ENCODE measurements at regions not wholly inside any gene's neighbourhood (a gene's known extent, or its start where the extent isn't known, plus 50 kb on each side); places are given as distances from the start of the nearest gene placed in this dataset.

GRCh38 chr14:44412858-44413569 is 94.1 kb downstream of the FSCB start:
- H3K9me3 ChIP-seq = no peaks in the 10 kb centered on the region
- no peak overlapping the region for H3K27ac ChIP-seq
- TF ChIP-seq CTCF (IDR thresholded peaks at IDR 0.05 in 4 of 5, conservative IDR thresholded peaks at IDR 0.05 in 1 of 5) = no peak
- TF ChIP-seq POLR2A (IDR thresholded peaks at IDR 0.05) = no peak
- H3K4me3 ChIP-seq = no peak overlapping the region
- DNase-seq = no peak
- H3K27me3 ChIP-seq = no peaks in the 10 kb centered on the region
- in situ Hi-C loops (cut with MboI; ENCODE audit: low sequenced_read_pairs in 4 of 4) = no loop called here
- intact Hi-C loops (cut with DNase I; ENCODE audit: low total_unique reads) = no loop called here
- H3K4me1 ChIP-seq = no peaks in the 10 kb centered on the region
- no peaks in the 10 kb centered on the region for H3K36me3 ChIP-seq
- ATAC-seq = no peak

GRCh38 chr14:44405011-44405486 is 102.0 kb downstream of the FSCB start:
- intact Hi-C loops (cut with DNase I; ENCODE audit: low total_unique reads) = no loop called here
- no peak for ATAC-seq

GRCh38 chr14:44404599-44404998 is 102.5 kb downstream of the FSCB start:
- Histone ChIP-seq H3K27me3 (no peaks in the 10 kb centered on the region), H3K4me3 (no peak overlapping the region), H3K27ac (no peak overlapping the region), H3K9me3 (no peaks in the 10 kb centered on the region), H3K36me3 (no peaks in the 10 kb centered on the region), H3K4me1 (no peaks in the 10 kb centered on the region)
- no peak for TF ChIP-seq POLR2A (IDR thresholded peaks at IDR 0.05)
- no peak for TF ChIP-seq CTCF (IDR thresholded peaks at IDR 0.05 in 4 of 5, conservative IDR thresholded peaks at IDR 0.05 in 1 of 5)
- intact Hi-C loops (cut with DNase I; ENCODE audit: low total_unique reads) = no loop called here
- DNase-seq = no peak
- ATAC-seq = no peak
- in situ Hi-C loops (cut with MboI; ENCODE audit: low sequenced_read_pairs in 4 of 4) = no loop called here

More at GRCh38 chr14:44405011-44405486, 102.0 kb downstream of the FSCB start:
- DNase-seq = no peak
- Histone ChIP-seq H3K9me3 (no peaks in the 10 kb centered on the region), H3K4me3 (no peak overlapping the region), H3K36me3 (no peaks in the 10 kb centered on the region), H3K27me3 (no peaks in the 10 kb centered on the region), H3K4me1 (no peaks in the 10 kb centered on the region), H3K27ac (no peak overlapping the region)
- TF ChIP-seq CTCF (IDR thresholded peaks at IDR 0.05 in 4 of 5, conservative IDR thresholded peaks at IDR 0.05 in 1 of 5) (no peak), POLR2A (IDR thresholded peaks at IDR 0.05) (no peak)
- in situ Hi-C loops (cut with MboI; ENCODE audit: low sequenced_read_pairs in 4 of 4) = no loop called here

- TF ChIP-seq CTCF (IDR thresholded peaks at IDR 0.05 in 4 of 5, conservative IDR thresholded peaks at IDR 0.05 in 1 of 5) (no peak), POLR2A (IDR thresholded peaks at IDR 0.05) (no peak)
- H3K27me3 ChIP-seq = no peaks in the 10 kb centered on the region
- no peaks in the 10 kb centered on the region for H3K9me3 ChIP-seq
- intact Hi-C loops (cut with DNase I; ENCODE audit: low total_unique reads) (no loop called here), in situ Hi-C loops (cut with MboI; ENCODE audit: low sequenced_read_pairs in 4 of 4) (no loop called here)
- DNase-seq (no peak), ATAC-seq (no peak)
- no peaks in the 10 kb centered on the region for H3K4me1 ChIP-seq
- no peak overlapping the region for H3K27ac ChIP-seq
- no peaks in the 10 kb centered on the region for H3K36me3 ChIP-seq
- H3K4me3 ChIP-seq = no peak overlapping the region
Measured at GRCh38 chr14:44404036-44404435, 103.0 kb downstream of the FSCB start.

GRCh38 chr14:44403193-44403592 is 103.9 kb downstream of the FSCB start:
- Histone ChIP-seq H3K4me3 (no peak overlapping the region), H3K27me3 (no peaks in the 10 kb centered on the region), H3K36me3 (no peaks in the 10 kb centered on the region), H3K4me1 (no peaks in the 10 kb centered on the region), H3K27ac (no peak overlapping the region), H3K9me3 (no peaks in the 10 kb centered on the region)
- ATAC-seq (no peak), DNase-seq (no peak)
- in situ Hi-C loops (cut with MboI; ENCODE audit: low sequenced_read_pairs in 4 of 4) = no loop called here
- TF ChIP-seq CTCF (IDR thresholded peaks at IDR 0.05 in 4 of 5, conservative IDR thresholded peaks at IDR 0.05 in 1 of 5) = no peak
- TF ChIP-seq POLR2A (IDR thresholded peaks at IDR 0.05) = no peak
- intact Hi-C loops (cut with DNase I; ENCODE audit: low total_unique reads) = no loop called here

Data from gastrocnemius medialis (tissue), 4 donors.